Neural progenitor cell (in vitro differentiated cells): ENCODE measurements at regions not wholly inside any gene's neighbourhood (a gene's known extent, or its start where the extent isn't known, plus 50 kb on each side); places are given as distances from the start of the nearest gene placed in this dataset.

ENCODE experiments used
- DNase-seq: peaks from one replicate; pipeline ENCODE4 v3.0.0-alpha.2; 2016; ENCODE audit warnings: low spot score
- H2AFZ ChIP-seq: fragments of 200-600 bp; sonication (generic); replicated peaks from 2 replicates; pipeline ENCODE4 v1.6.1; 2016; ENCODE audit warnings: antibody characterized with exemption
- H3F3A ChIP-seq: fragments of 200-600 bp; sonication (generic); 2 replicates; pipeline ENCODE4 v1.6.1; 2016; ENCODE audit warnings: antibody characterized with exemption, low read depth
- H3K27ac ChIP-seq: fragments of 200-600 bp; sonication (generic); 2 replicates; pipeline ENCODE4 v1.5.1; 2016; ENCODE audit warnings: mild to moderate bottlenecking
- H3K27me3 ChIP-seq: fragments of 200-600 bp; sonication (generic); 2 replicates; pipeline ENCODE4 v1.6.1; 2016; ENCODE audit warnings: mild to moderate bottlenecking, moderate library complexity
- H3K36me3 ChIP-seq: fragments of 200-600 bp; sonication (generic); 2 replicates; pipeline ENCODE4 v1.5.1; 2016
- H3K4me1 ChIP-seq: fragments of 200-600 bp; sonication (generic); 2 replicates; pipeline ENCODE4 v1.6.1; 2016; ENCODE audit warnings: mixed run types
- H3K4me2 ChIP-seq: fragments of 200-600 bp; sonication (generic); 2 replicates; pipeline ENCODE4 v1.6.1; 2016
- H3K4me3 ChIP-seq: fragments of 200-600 bp; sonication (generic); 2 replicates; pipeline ENCODE4 v1.5.1; 2016
- H3K79me2 ChIP-seq: fragments of 200-600 bp; sonication (generic); 2 replicates; pipeline ENCODE4 v1.6.1; 2016; ENCODE audit warnings: low read depth
- H3K9ac ChIP-seq: fragments of 200-600 bp; sonication (generic); 2 replicates; pipeline ENCODE4 v1.6.1; 2016
- H3K9me3 ChIP-seq: fragments of 200-600 bp; sonication (generic); 2 replicates; pipeline ENCODE4 v1.5.1; 2016; ENCODE audit warnings: low read depth
- H4K20me1 ChIP-seq: fragments of 200-600 bp; sonication (generic); 2 replicates; pipeline ENCODE4 v1.6.1; 2016; ENCODE audit warnings: low read depth
- H3K27ac Mint-ChIP-seq: 3 replicates; pipeline ENCODE4 v1.8.0; 2021; ENCODE audit warnings: mixed read lengths
- H3K27me3 Mint-ChIP-seq: 2 replicates; pipeline ENCODE4 v1.8.0; 2022; ENCODE audit warnings: low read depth, mild to moderate bottlenecking, inconsistent platforms, moderate library complexity, mixed read lengths; ENCODE audit not compliant: insufficient read depth
- H3K36me3 Mint-ChIP-seq: 3 replicates; pipeline ENCODE4 v1.8.0; 2021; ENCODE audit warnings: mixed read lengths
- H3K4me1 Mint-ChIP-seq: 3 replicates; pipeline ENCODE4 v1.8.0; 2021; ENCODE audit warnings: mixed read lengths
- H3K4me3 Mint-ChIP-seq: 3 replicates; pipeline ENCODE4 v1.8.0; 2021; ENCODE audit warnings: mild to moderate bottlenecking, moderate library complexity, mixed read lengths
- H3K9me3 Mint-ChIP-seq: 3 replicates; pipeline ENCODE4 v1.8.0; 2020; ENCODE audit warnings: mixed read lengths
- EZH2 ChIP-seq: fragments of 200-600 bp; sonication (generic); IDR thresholded peaks from 2 replicates; pipeline ENCODE4 v1.6.1; 2017; ENCODE audit warnings: antibody characterized with exemption, mild to moderate bottlenecking, moderate library complexity
- EZH2phosphoT487 ChIP-seq: fragments of 200-600 bp; sonication (generic); IDR thresholded peaks from 2 replicates; pipeline ENCODE4 v1.6.1; 2017; ENCODE audit warnings: antibody characterized with exemption
- TF ChIP-seq, protein P1 (sequence below): fragments of 200-600 bp; sonication (generic); IDR thresholded peaks from 2 replicates; pipeline ENCODE4 v1.5.1; 2017; ENCODE audit warnings: antibody characterized with exemption, mild to moderate bottlenecking

DNA sequence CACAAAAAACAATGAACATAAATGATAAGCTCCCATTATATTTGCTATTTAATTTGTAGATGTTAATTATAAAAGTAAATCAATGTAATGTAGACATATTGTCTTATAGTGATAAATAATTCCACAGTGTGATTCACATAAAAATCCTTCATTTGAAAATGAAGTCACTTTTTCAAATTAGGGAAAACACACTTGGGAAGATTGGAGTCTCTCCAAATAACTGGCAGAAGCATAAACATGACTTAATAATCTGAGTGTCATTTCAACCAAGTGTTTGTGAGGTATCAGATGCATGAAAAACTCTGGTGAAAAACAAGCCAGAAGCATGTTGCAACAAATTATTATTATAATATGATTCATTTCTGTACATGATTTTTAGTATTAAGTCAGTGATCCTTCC, 102.2 kb downstream of the CETN3 start:
- Histone ChIP-seq H3K9me3 (no peaks in the 10 kb centered on the region), H3K27me3 (no peaks in the 10 kb centered on the region), H3K4me2 (no peak overlapping the region), H2AFZ (no peak overlapping the region), H3K4me1 (peaks cover 13% of the 10 kb centered on the region), H3F3A (no peaks in the 10 kb centered on the region), H4K20me1 (no peaks in the 10 kb centered on the region), H3K36me3 (no peaks in the 10 kb centered on the region), H3K4me3 (no peak overlapping the region), H3K27ac (no peak overlapping the region), H3K79me2 (no peaks in the 10 kb centered on the region), H3K9ac (no peak overlapping the region)
- Mint-ChIP-seq H3K27ac (no peak overlapping the region), H3K4me1 (peaks cover 13% of the 10 kb centered on the region), H3K4me3 (no peak overlapping the region), H3K27me3 (peaks cover 3% of the 10 kb centered on the region), H3K36me3 (no peaks in the 10 kb centered on the region), H3K9me3 (no peaks in the 10 kb centered on the region)
- no peak for TF ChIP-seq EZH2phosphoT487
- no peak for DNase-seq

DNA sequence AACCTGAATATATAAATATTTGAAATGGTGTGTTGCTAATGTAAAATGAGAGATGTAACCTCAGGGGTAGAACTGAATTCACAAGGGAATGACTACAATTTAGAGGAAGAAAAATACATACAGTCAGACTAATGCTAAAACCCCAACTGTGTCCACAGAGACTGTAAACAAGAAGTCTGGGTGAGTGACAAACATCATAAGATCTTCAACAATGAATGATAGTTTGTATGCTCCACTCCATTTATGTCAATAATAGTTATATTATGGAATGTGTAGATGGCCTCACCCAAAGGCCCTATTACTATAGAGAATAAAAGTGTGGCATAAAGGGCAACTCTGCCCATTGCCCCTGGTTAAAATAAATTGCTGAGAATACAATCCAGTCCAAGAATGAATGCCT, 102.9 kb downstream of the CETN3 start:
- Histone ChIP-seq H3F3A (no peaks in the 10 kb centered on the region), H3K9ac (no peak overlapping the region), H2AFZ (no peak overlapping the region), H3K36me3 (no peaks in the 10 kb centered on the region), H3K4me1 (peaks cover 13% of the 10 kb centered on the region), H3K27me3 (no peaks in the 10 kb centered on the region), H3K9me3 (no peaks in the 10 kb centered on the region), H3K4me3 (no peak overlapping the region), H3K4me2 (no peak overlapping the region), H3K79me2 (no peaks in the 10 kb centered on the region), H4K20me1 (no peaks in the 10 kb centered on the region), H3K27ac (no peak overlapping the region)
- no peak for TF ChIP-seq EZH2phosphoT487
- no peak for TF ChIP-seq EZH2
- TF ChIP-seq, protein P1, sequence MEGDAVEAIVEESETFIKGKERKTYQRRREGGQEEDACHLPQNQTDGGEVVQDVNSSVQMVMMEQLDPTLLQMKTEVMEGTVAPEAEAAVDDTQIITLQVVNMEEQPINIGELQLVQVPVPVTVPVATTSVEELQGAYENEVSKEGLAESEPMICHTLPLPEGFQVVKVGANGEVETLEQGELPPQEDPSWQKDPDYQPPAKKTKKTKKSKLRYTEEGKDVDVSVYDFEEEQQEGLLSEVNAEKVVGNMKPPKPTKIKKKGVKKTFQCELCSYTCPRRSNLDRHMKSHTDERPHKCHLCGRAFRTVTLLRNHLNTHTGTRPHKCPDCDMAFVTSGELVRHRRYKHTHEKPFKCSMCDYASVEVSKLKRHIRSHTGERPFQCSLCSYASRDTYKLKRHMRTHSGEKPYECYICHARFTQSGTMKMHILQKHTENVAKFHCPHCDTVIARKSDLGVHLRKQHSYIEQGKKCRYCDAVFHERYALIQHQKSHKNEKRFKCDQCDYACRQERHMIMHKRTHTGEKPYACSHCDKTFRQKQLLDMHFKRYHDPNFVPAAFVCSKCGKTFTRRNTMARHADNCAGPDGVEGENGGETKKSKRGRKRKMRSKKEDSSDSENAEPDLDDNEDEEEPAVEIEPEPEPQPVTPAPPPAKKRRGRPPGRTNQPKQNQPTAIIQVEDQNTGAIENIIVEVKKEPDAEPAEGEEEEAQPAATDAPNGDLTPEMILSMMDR = no peak
- H3K4me3 Mint-ChIP-seq = no peak overlapping the region
- H3K27ac Mint-ChIP-seq = no peak overlapping the region
- peaks cover 13% of the 10 kb centered on the region for H3K4me1 Mint-ChIP-seq
- H3K9me3 Mint-ChIP-seq = no peaks in the 10 kb centered on the region
- H3K36me3 Mint-ChIP-seq = no peaks in the 10 kb centered on the region
- no peak for DNase-seq
- peaks cover 3% of the 10 kb centered on the region for H3K27me3 Mint-ChIP-seq

DNA sequence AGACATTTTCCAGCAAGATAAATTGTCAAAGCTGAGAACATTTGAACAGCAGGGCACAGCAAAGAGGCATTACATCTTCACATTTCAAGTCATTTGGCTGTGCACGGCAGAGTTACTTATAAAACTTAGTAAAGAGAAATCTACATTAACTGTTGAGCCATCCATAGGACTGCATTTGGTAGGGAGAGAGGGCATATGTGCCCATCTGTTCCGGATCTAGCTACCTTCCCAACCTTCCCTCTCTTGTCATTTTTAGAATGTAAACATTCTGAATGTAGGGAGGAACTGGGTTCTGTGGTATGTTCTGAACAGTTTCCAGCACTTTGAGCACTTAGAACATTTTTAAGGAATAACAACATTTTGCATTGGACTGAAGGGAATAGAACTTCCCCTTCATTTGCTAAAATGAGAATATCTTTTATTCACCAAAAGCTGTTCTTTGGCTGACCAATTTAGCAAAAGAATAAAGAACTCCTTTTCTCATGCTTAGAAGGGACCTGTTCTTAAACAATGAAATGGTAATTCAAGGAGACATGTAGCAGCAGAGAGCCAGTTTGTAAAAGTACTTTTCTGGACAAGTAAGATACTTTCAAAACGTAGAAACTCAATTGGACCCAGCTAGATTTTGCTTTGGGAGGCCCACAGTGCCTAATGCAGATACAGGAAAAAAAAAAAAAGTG, 104.4 kb downstream of the CETN3 start:
- Histone ChIP-seq H3K9ac (no peak overlapping the region), H3K9me3 (no peaks in the 10 kb centered on the region), H3K27ac (peak overlapping the region; percentile 31), H3K27me3 (no peaks in the 10 kb centered on the region), H3K36me3 (no peaks in the 10 kb centered on the region), H3K4me3 (no peak overlapping the region), H3K4me1 (peaks cover 13% of the 10 kb centered on the region), H3F3A (no peaks in the 10 kb centered on the region), H3K79me2 (no peaks in the 10 kb centered on the region), H3K4me2 (no peak overlapping the region), H2AFZ (peak overlapping the region; percentile 64), H4K20me1 (no peaks in the 10 kb centered on the region)
- no peaks in the 10 kb centered on the region for H3K9me3 Mint-ChIP-seq
- H3K27me3 Mint-ChIP-seq = peaks cover 4% of the 10 kb centered on the region
- no peak for DNase-seq
- no peaks in the 10 kb centered on the region for H3K36me3 Mint-ChIP-seq
- TF ChIP-seq EZH2 = no peak
- TF ChIP-seq, protein P1 = no peak
- TF ChIP-seq EZH2phosphoT487 = no peak
- H3K4me1 Mint-ChIP-seq = peaks cover 13% of the 10 kb centered on the region
- H3K4me3 Mint-ChIP-seq = no peak overlapping the region
- H3K27ac Mint-ChIP-seq = no peak overlapping the region

DNA sequence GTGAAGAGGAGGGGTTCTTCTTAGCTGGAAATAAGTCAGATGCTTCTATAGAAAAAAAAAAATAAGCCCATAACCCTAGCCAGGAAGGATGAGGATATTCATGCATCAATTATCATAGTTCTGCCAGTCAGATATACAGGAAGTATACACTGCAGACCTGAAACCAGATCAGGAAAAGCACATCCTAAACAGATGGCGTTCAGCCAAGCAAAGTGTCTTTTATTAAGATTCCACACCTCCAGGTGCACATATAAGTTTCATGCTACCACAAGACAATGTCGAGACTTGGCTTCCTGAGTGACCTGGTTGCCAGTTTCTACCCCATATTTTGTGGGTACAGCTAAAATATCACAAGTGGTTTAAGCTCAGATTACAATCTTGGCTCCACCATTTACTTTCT, 108.3 kb downstream of the CETN3 start:
- Mint-ChIP-seq H3K36me3 (no peaks in the 10 kb centered on the region), H3K4me1 (peaks cover 29% of the 10 kb centered on the region), H3K9me3 (no peaks in the 10 kb centered on the region), H3K4me3 (no peak overlapping the region), H3K27ac (no peak overlapping the region), H3K27me3 (peaks cover 4% of the 10 kb centered on the region)
- no peaks in the 10 kb centered on the region for H3K9me3 ChIP-seq
- H3K27ac ChIP-seq = no peak overlapping the region
- H3F3A ChIP-seq = no peaks in the 10 kb centered on the region
- no peak for DNase-seq
- H3K4me3 ChIP-seq = no peak overlapping the region
- H3K4me1 ChIP-seq = peaks cover 32% of the 10 kb centered on the region
- TF ChIP-seq EZH2phosphoT487 (no peak), EZH2 (no peak)
- TF ChIP-seq, protein P1 = no peak
- H2AFZ ChIP-seq = no peak overlapping the region
- no peaks in the 10 kb centered on the region for H4K20me1 ChIP-seq
- no peaks in the 10 kb centered on the region for H3K36me3 ChIP-seq
- no peaks in the 10 kb centered on the region for H3K27me3 ChIP-seq
- H3K79me2 ChIP-seq = no peaks in the 10 kb centered on the region
- H3K4me2 ChIP-seq = no peak overlapping the region
- H3K9ac ChIP-seq = no peak overlapping the region
